Heart right ventricle (tissue), 16 donors: ENCODE measurements at regions not wholly inside any gene's neighbourhood (a gene's known extent, or its start where the extent isn't known, plus 50 kb on each side); places are given as distances from the start of the nearest gene placed in this dataset.

Experiments
- ATAC-seq, 8 donors: fragments of 200-7000 bp; cut with Tn5 transposase; one replicate each; pipeline ENCODE4 v1.9.1; 2020; ENCODE audit warnings: mild to moderate bottlenecking in 8 of 8, moderate library complexity in 8 of 8, moderate number of reproducible peaks in 1 of 8
- DNase-seq, 2 donors: peaks; one replicate each; pipeline ENCODE4 v3.0.0-alpha.2; 2020
- H3K27ac ChIP-seq, 10 donors: fragments of 200-600 bp; sonication (generic) in 2 of 10; one replicate each; pipeline versions ENCODE4 v1.5.0 to v1.8.0; 2020 to 2022; ENCODE audit warnings: mild to moderate bottlenecking in 3 of 10
- H3K27me3 ChIP-seq, 7 donors: fragments of 200-600 bp; one replicate each; pipeline ENCODE4 v1.8.0; 2021 to 2022; ENCODE audit warnings: mild to moderate bottlenecking in 2 of 7
- H3K36me3 ChIP-seq, 9 donors: fragments of 200-600 bp; sonication (generic) in 1 of 9; one replicate each; pipeline versions ENCODE4 v1.5.0 to v1.8.0; 2020 to 2022; ENCODE audit warnings: mild to moderate bottlenecking in 2 of 9
- H3K4me1 ChIP-seq, 9 donors: fragments of 200-600 bp; sonication (generic) in 1 of 9; one replicate each; pipeline versions ENCODE4 v1.5.0 to v1.8.0; 2020 to 2022; ENCODE audit warnings: mild to moderate bottlenecking in 4 of 9
- H3K4me3 ChIP-seq, 10 donors: fragments of 200-600 bp; sonication (generic) in 2 of 10; one replicate each; pipeline versions ENCODE4 v1.5.0 to v1.8.0; 2020 to 2022; ENCODE audit warnings: mild to moderate bottlenecking in 7 of 10, moderate library complexity in 2 of 10
- H3K9me3 ChIP-seq, 11 donors: fragments of 200-600 bp in 10 of 11; sonication (generic) in 2 of 11; one replicate each; pipeline versions ENCODE4 v1.5.0 to v1.8.0; 2013 to 2022; ENCODE audit warnings: mild to moderate bottlenecking in 2 of 11, control low read depth in 1 of 11, moderate library complexity in 1 of 11
- CTCF ChIP-seq, 9 donors: fragments of 200-600 bp; sonication (generic) in 2 of 9; IDR thresholded peaks; one replicate each; pipeline versions ENCODE4 v1.5.0 to v1.8.0; 2021 to 2022; ENCODE audit warnings: antibody characterized with exemption in 9 of 9, mild to moderate bottlenecking in 5 of 9, moderate library complexity in 1 of 9
- WGBS, 2 donors: extraction: QIAGEN DNeasy Blood & Tissue Kit; methylation state at CpG; one replicate each; pipeline ENCODE4 v1.1.7; 2013; ENCODE audit warnings: inconsistent platforms in 1 of 2; 5-methylcytosine and 5-hydroxymethylcytosine counted together
- intact Hi-C, 10 donors: fragments of 100-400 bp; cut with DNase I; formaldehyde crosslinking; loops; one replicate each; pipeline versions ENCODE4 v1.11.1 to v1.14.2; 2022
- donor health status: Arrhythmogenic right ventricular cardiomyopathy.
- donor health status: ischemic (EF 13 %, LVEDD 7.1; RV severe dilation, severe dysfunction).
- donor health status: healthy with polysubstance abuse.
- donor health status: DM: no; HTN: yes; CAD: no.
- donor health status: DM: no; HTN: no; CAD: no.
- donor health status: ischemic (EF 25% LVEDD 6.9; RV normal size, moderate dysfunction).
- donor health status: ischemic (EF 25% LVEDD 5.7; RV mildly dilated, moderate dysfunction).
- donor health status: healthy.
- donor health status: DM: yes; HTN: yes; CAD: no.
- donor health status: Ischemic cardiomyopathy.
- donor health status: ischemic (EF 35%, LVEDD 5.7; RV mildly dilated, moderate dysfunction).
- donor health status: nonischemic (EF 11% LVEDD 7.7; RV severe dilation, severe dysfunction).
- donor health status: DM: yes; HTN: yes; CAD: no.
- donor health status: PGD.
- donor health status: ischemic (EF 29% LVEDD 5.4; RV normal size, mild dysfunction).
- donor health status: nonischemic (EF 23%, LVEDD 6.1; RV moderate dilation, normal function).

DNA sequence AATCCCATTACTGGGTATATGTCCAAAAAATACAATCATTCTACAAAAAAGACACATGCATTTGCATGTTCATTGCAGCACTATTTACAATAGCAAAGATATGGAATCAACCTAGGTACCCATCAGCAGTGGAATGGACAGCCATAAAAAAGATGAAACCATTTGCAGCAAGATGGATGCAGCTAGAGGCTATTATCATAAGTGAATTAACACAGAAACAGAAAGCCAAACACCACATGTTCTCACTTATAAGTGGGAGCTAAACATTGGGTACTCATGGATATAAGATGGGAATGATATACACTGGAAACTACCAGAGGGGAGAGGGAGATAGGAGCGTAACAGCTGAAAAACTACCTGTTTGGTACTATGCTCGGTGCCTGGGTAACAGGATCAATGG lies 154.0 kb downstream of the TMEM26 start:
- no peak for ATAC-seq
- H3K4me3 ChIP-seq: no peak overlapping the region
- no peak overlapping the region for H3K27ac ChIP-seq
- DNase-seq: no peak
- no peaks in the 10 kb centered on the region for H3K4me1 ChIP-seq
- no peak for TF ChIP-seq CTCF (IDR thresholded peaks at IDR 0.05)
- H3K36me3 ChIP-seq: no peaks in the 10 kb centered on the region
- no peaks in the 10 kb centered on the region for H3K27me3 ChIP-seq
- 93 to 94% methylated on average over 2 of the region's 2 CpGs for WGBS, 2 donors
- intact Hi-C loops: no loop called here
- peaks cover 0 to 18% (median 11%) of the 10 kb centered on the region in 11 donors for H3K9me3 ChIP-seq

- H3K4me1 ChIP-seq: no peaks in the 10 kb centered on the region
- intact Hi-C loops: no loop called here
- WGBS, 2 donors: 79 to 85% methylated on average over 3 of the region's 3 CpGs
- no peak for DNase-seq
- H3K27me3 ChIP-seq: no peaks in the 10 kb centered on the region
- no peak overlapping the region for H3K27ac ChIP-seq
- TF ChIP-seq CTCF (IDR thresholded peaks at IDR 0.05): no peak
- no peaks in the 10 kb centered on the region for H3K36me3 ChIP-seq
- H3K4me3 ChIP-seq: no peak overlapping the region
- ATAC-seq: no peak
- peaks cover 0 to 18% (median 11%) of the 10 kb centered on the region in 11 donors for H3K9me3 ChIP-seq
Observed at GRCh38 chr10:61298194-61298593, 155.0 kb downstream of the TMEM26 start.

GRCh38 chr10:61296161-61296560 lies 157.0 kb downstream of the TMEM26 start:
- Histone ChIP-seq H3K4me3 (no peak overlapping the region), H3K36me3 (no peaks in the 10 kb centered on the region), H3K4me1 (no peaks in the 10 kb centered on the region), H3K27ac (no peak overlapping the region), H3K9me3 (peaks cover 0 to 18% (median 11%) of the 10 kb centered on the region in 11 donors), H3K27me3 (no peaks in the 10 kb centered on the region)
- no peak for ATAC-seq
- intact Hi-C loops: no loop called here
- no peak for DNase-seq
- TF ChIP-seq CTCF (IDR thresholded peaks at IDR 0.05): no peak

DNA sequence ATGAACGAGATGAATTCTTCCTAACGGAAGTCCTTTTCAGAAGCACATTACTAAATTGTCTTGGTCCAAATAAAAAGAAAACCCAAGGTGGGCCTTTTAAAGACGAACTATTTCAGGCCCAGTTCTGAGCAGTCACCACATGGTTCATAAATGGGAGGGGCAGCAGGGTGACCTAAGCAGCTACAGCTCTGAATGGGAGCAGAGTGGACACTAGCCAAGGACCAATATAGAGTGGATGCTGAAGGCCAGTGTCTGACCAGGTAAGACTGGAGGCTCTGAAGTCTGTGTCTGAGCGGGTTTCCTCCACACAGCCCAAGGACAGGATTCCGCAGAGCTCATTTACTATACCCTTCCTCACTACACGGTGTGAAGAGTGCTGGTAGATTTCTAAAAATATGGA lies 159.1 kb downstream of the TMEM26 start:
- DNase-seq (no peak), ATAC-seq (no peak)
- H3K27ac ChIP-seq: no peak overlapping the region
- H3K27me3 ChIP-seq: no peaks in the 10 kb centered on the region
- intact Hi-C loops: no loop called here
- peaks cover 0 to 20% (median 11%) of the 10 kb centered on the region in 11 donors for H3K9me3 ChIP-seq
- 87 to 90% methylated on average over 6 of the region's 6 CpGs for WGBS, 2 donors
- TF ChIP-seq CTCF (IDR thresholded peaks at IDR 0.05): no peak
- no peaks in the 10 kb centered on the region for H3K36me3 ChIP-seq
- H3K4me3 ChIP-seq: no peak overlapping the region
- no peaks in the 10 kb centered on the region for H3K4me1 ChIP-seq
